Mononuclear cell (primary cell): ENCODE measurements at regions not wholly inside any gene's neighbourhood (a gene's known extent, or its start where the extent isn't known, plus 50 kb on each side); places are given as distances from the start of the nearest gene placed in this dataset.

Experiments used
- H3K27me3 ChIP-seq: 2 replicates; pipeline ENCODE4 v1.6.0; 2011; ENCODE audit warnings: low read length, control low read depth; ENCODE audit not compliant: insufficient read depth
- H3K4me1 ChIP-seq: 2 replicates; pipeline ENCODE4 v1.5.1; 2011; ENCODE audit warnings: mild to moderate bottlenecking, low read length, control low read depth; ENCODE audit not compliant: insufficient read depth
- H3K4me3 ChIP-seq: 2 replicates; pipeline ENCODE4 v1.5.1; 2011; ENCODE audit warnings: mild to moderate bottlenecking, low read length, moderate library complexity
- H3K9me3 ChIP-seq: 2 replicates; pipeline ENCODE4 v1.5.1; 2011; ENCODE audit warnings: low read depth, mild to moderate bottlenecking, control low read depth, low read length

GRCh38 chr6:25220857-25221256 lies 58.3 kb upstream of the CARMIL1 start:
- Histone ChIP-seq H3K4me1 (peaks cover 5% of the 10 kb centered on the region), H3K27me3 (no peaks in the 10 kb centered on the region), H3K9me3 (no peaks in the 10 kb centered on the region), H3K4me3 (no peak overlapping the region)

GRCh38 chr6:25222006-25222678 lies 57.0 kb upstream of the CARMIL1 start:
- no peak overlapping the region for H3K4me3 ChIP-seq
- H3K9me3 ChIP-seq = no peaks in the 10 kb centered on the region
- H3K27me3 ChIP-seq = no peaks in the 10 kb centered on the region

GRCh38 chr6:25223490-25223991 lies 55.6 kb upstream of the CARMIL1 start:
- H3K4me3 ChIP-seq = no peak overlapping the region
- H3K4me1 ChIP-seq = peaks cover 5% of the 10 kb centered on the region
- H3K9me3 ChIP-seq = no peaks in the 10 kb centered on the region
- H3K27me3 ChIP-seq = no peaks in the 10 kb centered on the region

More at GRCh38 chr6:25222006-25222678, 57.0 kb upstream of the CARMIL1 start:
- peaks cover 5% of the 10 kb centered on the region for H3K4me1 ChIP-seq

GRCh38 chr6:25224242-25224641 lies 54.9 kb upstream of the CARMIL1 start:
- no peaks in the 10 kb centered on the region for H3K27me3 ChIP-seq
- peaks cover 5% of the 10 kb centered on the region for H3K4me1 ChIP-seq
- no peak overlapping the region for H3K4me3 ChIP-seq
- no peaks in the 10 kb centered on the region for H3K9me3 ChIP-seq

- no peaks in the 10 kb centered on the region for H3K27me3 ChIP-seq
- no peak overlapping the region for H3K4me3 ChIP-seq
- no peaks in the 10 kb centered on the region for H3K9me3 ChIP-seq
- H3K4me1 ChIP-seq = peaks cover 5% of the 10 kb centered on the region
Observed at GRCh38 chr6:25227854-25228253, 51.3 kb upstream of the CARMIL1 start.
